Non-pigmented ciliary epithelial cell (primary cell): ENCODE measurements at regions not wholly inside any gene's neighbourhood (a gene's known extent, or its start where the extent isn't known, plus 50 kb on each side); places are given as distances from the start of the nearest gene placed in this dataset.
A peak's percentile ranks its signal among the peaks of the same experiment; 100 is the strongest.

Experiments used
- DNase-seq: peaks from one replicate; pipeline ENCODE4 v3.0.0-alpha.2; 2010; ENCODE audit warnings: low read depth

DNA sequence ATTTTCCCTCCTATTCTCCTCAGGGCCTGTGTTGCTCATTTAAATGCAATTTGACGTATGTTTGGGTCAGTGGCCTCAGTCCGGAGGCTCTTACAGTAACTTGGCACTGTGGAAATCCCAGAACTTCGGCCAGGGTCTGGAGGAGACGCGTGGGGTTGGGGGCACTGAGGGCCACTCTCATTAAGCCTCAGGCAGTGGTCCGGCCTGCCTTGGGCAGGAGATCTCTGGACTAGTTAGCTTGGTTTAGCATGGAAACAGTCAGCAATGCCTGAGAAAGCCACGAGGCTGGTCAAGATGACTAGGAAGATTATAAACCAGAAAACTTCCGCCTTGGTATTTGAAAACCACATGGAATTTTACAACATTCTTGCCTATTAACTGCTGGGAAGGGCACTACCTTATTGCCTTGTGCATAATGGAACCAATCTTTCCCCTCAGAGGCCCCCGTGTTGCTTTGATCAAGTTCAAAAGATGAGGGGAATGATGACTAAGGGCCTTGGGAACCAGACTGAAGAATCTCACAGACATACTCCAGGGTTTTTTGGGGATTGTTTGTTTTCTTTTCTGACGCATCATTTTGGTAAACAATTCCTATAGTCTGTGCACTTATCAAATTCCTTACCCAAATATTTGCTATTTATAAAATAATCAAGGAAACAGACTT is 206.0 kb upstream of the PREP start:
- peak; percentile 94 for DNase-seq

GRCh38 chr6:105607636-105608621 is 205.0 kb upstream of the PREP start:
- DNase-seq = no peak

DNA sequence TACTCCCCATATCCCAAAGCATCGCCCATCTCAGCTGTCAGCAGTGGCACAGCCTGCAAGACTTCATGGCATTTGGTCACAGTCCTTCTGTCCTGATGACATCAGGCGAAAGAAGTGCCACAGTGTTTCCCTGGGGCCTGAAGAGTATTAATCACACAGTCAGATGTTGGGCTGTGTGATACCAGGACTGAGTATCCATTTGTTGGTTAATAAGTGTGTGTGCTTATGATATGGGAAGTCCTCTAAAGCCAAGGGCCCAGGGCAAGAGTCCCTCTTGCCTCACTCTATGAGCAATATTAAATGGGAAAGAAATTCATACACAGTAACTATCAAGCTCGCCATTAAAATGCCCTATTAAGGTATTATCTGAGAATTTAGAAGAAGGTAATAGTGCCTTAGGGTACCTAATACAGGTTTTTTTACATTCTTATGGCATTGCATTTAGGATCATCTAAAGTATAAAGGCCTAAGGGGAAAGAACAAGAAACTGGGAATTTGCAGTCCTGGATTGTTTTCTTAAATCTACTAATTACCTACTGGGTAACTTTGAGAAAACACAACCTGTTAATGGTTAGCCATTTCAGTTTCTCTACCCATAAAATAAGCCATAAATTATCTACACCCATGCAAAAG is 204.1 kb upstream of the PREP start:
- no peak for DNase-seq

DNA sequence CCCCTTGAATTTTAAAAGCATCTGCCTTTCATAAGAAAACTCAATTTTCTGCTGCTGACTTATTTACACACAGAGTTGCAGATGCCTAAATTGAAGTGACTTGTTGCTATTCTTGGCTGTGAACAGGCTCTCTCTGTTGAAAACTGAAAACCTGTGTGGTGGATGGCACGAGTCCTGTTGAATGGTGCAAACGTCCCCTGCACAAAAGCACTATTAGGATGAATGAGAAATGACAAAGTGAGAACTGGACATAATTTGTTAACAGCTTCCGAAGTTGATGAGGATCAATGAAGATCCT is 201.7 kb upstream of the PREP start:
- no peak for DNase-seq

GRCh38 chr6:105603788-105604586 is 201.1 kb upstream of the PREP start:
- DNase-seq = no peak

DNA sequence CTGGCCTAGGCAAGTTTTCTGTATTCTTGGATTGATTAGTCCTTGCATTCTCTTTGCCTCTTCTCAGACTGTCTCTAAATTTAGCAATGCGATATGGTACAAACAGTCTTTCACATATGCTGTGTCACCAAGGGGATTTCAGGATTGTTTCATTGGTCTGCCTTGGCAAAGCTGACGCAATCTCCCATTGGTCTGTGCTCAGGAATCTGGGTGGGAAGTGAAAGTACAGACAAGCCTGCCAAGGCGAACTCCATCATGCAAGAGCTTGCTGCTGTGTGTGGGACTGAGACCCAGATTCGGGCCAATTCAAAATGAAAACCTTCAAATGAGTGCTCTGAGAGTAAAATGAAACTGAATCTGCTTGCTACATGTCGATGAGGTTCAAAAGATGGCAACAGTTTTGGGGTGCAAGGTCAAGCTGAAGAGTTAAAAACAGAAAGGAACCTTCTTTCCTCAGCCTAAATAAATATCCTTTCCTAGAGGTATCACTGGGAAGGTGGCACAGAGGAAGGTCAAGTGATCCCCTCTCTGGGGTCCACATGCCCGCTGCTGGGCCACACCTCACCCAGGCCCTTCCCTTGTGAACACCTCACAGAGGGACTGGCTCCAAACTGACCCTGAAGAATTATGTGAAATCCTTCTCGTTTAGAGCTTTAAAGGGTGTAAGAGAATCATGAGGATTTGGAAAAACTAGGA is 198.8 kb upstream of the PREP start:
- DNase-seq = peak; percentile 86

DNA sequence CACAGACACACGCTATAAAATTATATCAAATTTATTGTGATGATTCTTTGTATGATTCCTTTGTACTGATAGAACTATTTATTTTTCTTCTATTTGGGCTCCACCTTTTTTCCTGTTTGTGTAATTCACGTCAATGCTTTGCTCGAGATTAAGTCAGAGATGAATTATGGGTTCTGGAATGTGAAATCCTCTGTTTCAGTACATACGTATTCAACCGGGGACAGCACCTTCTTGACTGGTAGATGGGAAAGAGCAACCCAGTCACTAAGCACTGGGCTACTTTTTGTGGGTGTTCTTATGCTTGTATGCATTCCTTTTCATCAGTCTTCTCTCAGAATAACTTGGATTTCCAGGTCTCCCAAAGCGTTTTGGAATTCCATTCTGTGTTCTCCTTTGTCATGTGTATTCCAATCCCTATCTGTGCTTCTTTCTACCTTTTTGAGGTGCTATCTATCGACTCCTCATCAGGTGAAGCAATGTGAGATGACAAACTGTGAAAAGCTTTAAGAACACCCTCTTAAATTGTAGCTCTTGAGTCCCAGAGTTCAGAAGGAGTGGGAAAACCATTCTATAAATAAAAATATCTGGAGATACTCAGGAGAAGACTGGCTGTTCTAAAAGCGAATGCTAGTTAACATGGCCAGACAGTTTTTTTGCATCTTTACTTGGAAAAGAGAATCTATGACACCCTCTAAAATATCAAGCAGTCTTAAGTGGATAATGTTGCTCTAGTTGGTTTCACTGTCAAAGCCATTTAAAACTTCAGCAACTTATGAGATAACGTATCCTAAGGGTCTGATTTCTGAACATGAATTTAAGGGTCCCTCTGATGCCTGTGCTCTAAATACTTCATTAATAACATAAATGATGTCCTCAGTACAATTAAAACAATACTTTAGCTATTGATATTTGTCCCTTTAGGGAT is 197.7 kb upstream of the PREP start:
- peak; percentile 89 for DNase-seq

DNA sequence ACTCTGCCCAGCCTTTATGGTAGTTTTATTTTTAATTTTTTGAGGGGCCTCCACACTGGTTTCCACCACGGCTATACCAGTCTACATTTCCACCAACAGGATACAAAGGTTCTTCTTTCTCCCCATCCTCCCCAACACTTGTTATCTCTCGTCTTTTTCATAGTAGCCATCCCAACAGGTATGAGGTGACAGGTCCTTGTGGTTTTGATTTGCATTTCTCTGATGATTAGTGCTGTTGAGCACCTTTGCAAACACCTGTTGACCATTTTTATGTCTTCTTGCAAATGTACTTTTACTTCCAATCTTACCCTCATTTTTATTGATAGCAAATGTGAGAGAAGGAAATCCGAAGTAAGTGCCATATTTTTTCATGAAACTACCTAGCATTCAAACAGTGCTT is 195.4 kb upstream of the PREP start:
- no peak for DNase-seq

DNA sequence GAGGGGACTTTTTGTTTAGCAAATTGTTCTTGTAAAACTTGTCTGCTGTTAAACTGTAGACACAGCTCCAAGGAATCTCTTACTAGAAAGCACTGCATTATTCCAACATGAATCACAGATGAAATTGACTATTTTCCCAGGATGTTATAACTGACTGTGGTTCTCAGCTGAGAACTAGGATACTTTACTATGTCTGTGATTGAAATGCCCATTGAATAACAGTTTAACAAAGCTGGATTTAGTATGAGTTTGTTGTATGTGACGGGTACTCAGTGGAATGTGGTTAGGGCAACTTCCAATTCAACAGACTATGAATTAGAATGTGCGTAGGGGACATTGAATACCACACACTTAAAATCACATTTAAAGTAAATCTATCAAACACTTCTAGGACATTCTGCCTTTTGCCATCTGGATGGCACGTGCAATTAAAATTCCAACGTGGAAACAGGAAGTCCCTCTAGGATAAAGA is 193.4 kb upstream of the PREP start:
- DNase-seq = peak; percentile 90

GRCh38 chr6:105595829-105596228 is 192.9 kb upstream of the PREP start:
- DNase-seq = no peak

- DNase-seq = no peak
These were observed 191.9 kb upstream of the PREP start for GRCh38 chr6:105594821-105595220.

GRCh38 chr6:105593805-105594671 is 191.2 kb upstream of the PREP start:
- DNase-seq = no peak

- DNase-seq = no peak
These were observed 190.3 kb upstream of the PREP start for GRCh38 chr6:105593056-105593690.

DNA sequence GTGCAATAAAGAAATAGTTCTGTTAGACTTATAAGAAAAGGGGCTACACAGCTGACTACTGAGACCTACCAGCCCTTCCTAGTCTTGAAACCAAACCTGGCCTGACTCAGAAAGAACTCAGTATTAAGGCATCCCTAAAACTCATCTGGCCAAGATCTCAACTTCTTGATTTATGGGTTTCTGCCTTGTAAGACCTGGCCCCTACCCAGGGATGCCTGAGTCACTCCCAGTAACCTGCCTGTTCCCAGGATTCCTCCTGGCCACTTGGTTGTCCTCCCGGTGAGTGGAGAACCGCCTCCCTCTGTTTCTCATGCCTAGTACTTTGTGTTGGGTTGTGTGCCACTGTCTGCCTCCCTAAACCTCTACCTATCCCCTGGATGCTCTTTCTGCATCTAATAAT is 189.4 kb upstream of the PREP start:
- no peak for DNase-seq

DNA sequence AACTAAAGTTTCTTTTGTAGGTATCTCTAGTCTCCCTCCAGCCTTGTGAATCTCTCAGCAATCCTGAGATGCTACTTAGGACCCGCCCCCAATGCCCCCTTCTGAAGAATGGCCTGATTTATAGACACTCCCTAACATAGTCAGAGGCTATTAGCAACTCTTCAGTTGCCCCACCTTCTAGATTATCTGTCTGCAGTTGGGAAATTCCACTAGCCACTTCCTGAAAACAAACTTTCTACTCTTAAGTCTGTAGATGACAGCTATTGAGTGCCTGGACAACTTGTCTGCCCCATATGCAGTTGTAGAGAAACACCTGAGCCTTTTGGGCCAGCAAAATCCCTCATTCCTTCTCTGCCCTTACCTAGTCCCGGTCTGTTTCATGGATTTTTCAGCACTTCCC is 188.2 kb upstream of the PREP start:
- no peak for DNase-seq

DNA sequence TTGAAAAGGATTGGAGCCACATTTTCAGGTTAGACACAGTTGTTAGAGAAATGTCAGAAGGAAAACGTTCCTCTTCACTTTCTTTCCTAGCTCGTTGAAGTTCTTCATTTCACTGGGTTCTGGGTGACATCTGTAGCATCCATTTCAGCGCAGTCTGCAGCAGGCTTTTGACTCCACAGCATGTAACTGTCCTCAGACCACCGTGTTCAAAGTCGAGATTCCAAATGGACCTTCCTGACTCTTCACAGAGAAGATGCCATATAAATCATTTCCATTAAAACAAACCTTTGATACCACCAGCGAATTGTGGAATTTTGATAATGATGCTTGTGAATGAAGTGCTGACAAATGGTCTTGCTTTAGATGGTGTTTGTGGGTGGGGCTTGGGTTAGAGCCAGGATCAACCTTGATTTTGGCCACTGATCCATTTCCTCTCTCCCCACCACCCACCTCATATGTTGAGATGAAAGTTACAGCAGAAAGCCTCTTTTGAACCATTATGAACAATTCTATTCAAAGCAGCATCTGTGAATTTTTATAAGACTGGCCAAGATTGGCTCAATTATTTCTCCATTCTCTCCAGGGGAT is 185.3 kb upstream of the PREP start:
- DNase-seq = no peak

- DNase-seq = no peak
These were observed 184.7 kb upstream of the PREP start for GRCh38 chr6:105587349-105588122.
